ENCODE measurements at regions not wholly inside any gene's neighbourhood (a gene's known extent, or its start where the extent isn't known, plus 50 kb on each side); places are given as distances from the start of the nearest gene placed in this dataset.
"Not testable (repeated sequence)": the region's sequence is repeated elsewhere in the genome, so short reads cannot be mapped to it uniquely, and the experiment has no call there.

- peak; percentile 2 for DNase-seq (ENCODE audit: low read depth)
Measured at GRCh38 chr16:76801357-76801756, 389.6 kb upstream of the MON1B start.

DNA sequence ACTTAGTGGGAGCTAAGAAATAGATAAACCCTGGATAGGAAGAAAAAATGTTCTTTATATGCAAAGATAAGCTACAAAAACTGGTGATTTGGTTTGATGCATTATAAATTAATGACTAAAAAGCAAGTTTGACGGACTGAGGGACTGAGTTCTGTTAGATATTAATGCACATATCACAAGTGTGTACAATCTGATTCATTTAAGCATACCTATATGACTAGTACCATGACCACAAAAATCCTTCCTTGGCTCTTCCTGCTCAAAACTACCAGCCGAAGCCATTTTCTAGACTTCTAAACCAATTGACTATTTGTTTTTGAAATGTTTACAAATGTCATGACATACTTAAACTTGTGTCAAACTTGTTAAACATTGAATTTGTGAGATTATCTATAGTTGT, 374.5 kb upstream of the MON1B start:
- DNase-seq (ENCODE audit: low read depth): no peak

GRCh38 chr16:76818606-76819181, 372.3 kb upstream of the MON1B start:
- no peak for DNase-seq (ENCODE audit: low read depth)

- no peak for DNase-seq (ENCODE audit: low read depth)
Measured at GRCh38 chr16:76819226-76819916, 371.6 kb upstream of the MON1B start.

DNA sequence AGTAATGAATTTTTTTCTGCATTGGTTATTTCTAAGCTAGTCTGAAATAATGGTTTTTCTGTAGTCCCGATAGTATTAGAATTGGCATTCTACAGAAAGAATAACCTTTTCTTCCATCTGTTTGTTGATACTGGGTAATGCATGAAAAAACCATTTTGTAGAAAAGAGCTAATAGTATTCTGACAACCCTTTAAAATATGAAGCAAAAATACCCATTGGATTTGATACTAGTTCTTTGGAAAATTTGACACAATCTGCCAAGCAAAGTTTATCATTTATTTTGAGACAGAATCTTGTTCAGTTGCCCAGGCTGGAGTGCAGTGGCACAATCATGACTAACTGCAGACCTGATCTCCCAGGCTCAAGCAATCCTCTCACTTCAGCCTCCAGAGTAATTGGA, 366.8 kb upstream of the MON1B start:
- DNase-seq (ENCODE audit: low read depth): no peak

DNA sequence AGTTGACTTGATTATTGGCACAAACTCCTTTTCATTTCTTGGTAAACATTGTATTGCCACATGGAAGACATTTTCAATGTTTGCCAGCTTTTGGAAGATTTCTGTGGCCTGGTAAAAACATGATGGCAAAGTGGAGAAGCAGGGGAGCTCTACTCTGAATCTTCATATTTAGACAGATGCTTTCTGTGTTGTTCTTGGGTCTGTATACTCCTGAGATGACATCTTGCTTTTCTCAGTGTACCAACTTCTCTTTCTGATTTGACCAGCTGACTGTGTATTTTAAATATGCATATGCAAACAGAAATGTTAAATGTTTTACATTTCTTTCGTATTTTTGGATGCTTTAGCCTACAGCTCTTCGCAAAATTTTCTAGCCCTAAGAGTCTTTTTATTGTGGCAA, 366.2 kb upstream of the MON1B start:
- DNase-seq (ENCODE audit: low read depth): no peak

- DNase-seq (ENCODE audit: low read depth): no peak
Measured at GRCh38 chr16:76835339-76835738, 355.7 kb upstream of the MON1B start.

- no peak for DNase-seq (ENCODE audit: low read depth)
Measured at GRCh38 chr16:76835779-76836300, 355.1 kb upstream of the MON1B start.

- no peak for DNase-seq (ENCODE audit: low read depth)
Measured at GRCh38 chr16:76837872-76838271, 353.1 kb upstream of the MON1B start.

DNA sequence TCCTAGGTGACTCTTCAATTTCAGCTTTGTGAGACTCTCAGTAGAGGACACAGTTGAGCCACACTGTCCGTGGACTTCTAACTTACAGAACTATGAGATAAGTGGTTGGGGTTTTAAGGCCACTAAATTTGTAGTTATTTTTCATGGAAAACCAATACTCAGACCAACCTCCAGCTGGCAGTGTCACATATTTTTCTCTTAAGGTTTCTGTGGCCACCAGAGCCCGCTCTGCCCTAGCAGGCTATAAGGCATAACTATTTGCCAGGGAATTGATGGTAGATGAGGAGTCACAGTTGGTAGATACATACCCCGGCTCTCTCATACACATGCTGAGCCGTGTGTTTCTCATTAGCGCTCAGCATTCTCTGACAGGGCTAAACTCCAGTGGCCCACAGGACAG, 336.8 kb upstream of the MON1B start:
- DNase-seq (ENCODE audit: low read depth): peak; percentile 22

DNA sequence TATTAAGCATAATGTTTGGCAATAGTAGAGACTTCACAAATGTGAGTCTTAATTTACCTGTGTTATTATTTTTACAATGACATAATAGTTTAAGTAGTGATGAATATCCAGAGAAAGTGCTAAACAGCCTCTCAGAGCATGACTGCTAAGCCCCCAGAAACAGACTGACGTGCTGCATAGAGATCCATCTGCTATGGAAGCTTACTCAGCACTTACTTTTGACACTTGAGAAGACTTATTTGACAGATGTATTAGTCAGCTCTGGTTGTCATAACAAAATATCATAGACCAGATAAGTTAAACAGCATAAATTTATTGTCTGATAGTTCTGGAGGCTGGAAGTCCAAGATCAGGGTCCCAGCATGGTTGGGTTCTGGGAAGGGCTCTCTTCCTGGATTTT, 334.9 kb upstream of the MON1B start:
- DNase-seq (ENCODE audit: low read depth): no peak

DNA sequence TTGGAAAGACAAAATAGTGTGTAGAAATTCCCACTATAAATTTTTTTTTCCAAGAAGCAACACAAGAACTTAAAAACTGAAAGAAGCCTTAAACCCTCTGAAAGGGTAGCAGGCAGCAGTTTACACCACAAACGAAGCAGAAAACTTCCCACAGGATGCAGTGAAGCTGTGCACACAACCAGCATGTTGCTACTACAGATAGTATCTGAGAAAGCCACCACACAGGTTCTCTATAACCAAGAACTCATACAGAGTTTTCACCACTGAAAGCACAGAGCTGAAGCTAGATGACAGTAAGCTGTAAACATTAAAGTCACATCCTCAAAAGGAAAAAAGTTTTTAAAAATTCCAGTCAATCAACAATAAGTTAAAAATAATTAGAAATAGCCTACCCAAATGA, 333.6 kb upstream of the MON1B start:
- no peak for DNase-seq (ENCODE audit: low read depth)

DNA sequence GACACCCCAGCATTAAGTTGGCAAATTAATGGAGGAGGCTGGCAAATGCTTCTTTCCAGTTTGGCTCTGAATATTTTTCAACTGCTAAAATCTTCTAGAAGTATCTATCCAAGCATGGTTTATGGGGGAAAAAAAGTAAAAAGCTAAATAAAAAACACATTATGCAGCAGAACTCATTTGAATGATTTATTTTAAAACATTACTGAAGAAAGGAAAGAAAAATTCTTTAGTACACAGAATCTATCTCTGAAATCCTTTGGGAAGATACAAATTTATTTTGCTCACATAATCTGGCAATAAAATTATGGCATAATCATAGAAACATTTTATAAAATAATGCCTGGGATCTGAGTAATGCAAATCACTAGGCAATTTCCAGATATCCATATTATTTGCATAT, 328.1 kb upstream of the MON1B start:
- DNase-seq (ENCODE audit: low read depth): no peak

GRCh38 chr16:76866994-76867393, 324.0 kb upstream of the MON1B start:
- DNase-seq (ENCODE audit: low read depth): no peak

DNA sequence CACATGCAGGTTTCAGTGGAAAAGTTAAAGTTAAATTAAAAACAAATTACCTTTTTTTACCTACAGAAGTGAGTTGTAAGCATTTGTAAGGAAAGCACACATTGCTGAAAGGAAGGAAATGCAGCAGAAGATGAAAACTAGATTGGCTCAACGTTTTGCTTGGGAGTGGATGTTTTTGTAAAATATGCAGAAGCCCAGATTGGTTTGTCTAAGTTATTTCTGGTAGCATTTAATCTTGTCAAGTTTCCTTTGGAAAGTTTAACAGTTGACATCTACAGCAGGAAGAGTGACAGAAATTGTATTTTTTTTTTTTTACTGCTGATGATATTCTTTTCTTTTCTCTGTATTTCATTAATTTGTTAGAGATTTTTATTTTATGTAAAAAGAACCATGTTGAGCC, 315.1 kb upstream of the MON1B start:
- DNase-seq (ENCODE audit: low read depth): no peak

DNA sequence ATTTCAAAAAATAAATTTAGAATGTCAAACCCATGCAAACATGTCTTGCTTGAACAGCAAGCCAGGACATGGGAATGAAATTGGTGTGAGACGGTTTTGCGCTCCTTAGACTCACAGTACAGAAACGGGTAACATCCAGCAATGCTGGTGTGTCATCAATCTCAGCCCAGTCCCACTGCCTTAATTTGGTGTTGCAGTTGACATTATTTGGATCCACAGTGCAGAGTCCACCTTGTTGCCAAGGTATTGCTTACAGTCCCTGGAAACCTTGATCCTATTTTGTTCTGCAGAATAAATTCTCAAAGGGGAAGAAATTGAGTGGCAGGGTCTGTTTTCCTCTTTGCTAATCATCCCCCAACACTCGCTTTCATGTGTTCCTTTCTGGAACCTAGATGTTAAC, 311.6 kb upstream of the MON1B start:
- peak; percentile 16 for DNase-seq (ENCODE audit: low read depth)

DNA sequence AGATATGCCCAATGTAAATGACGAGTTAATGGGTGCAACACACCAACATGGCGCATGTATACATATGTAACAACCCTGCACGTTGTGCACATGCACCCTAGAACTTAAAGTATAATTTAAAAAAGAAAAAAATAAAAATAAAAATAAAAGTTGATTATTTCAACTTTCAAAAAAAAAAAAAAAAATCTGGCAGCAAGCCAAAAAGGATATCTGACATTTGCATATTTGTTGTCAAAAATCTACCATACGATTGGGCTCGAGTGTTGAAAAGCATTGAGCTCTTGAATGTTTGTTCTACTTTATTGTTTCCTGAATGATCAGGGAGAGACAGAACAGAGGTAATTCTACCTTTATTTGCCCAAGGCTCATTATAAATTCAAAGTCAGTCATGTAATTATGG, 310.5 kb upstream of the MON1B start:
- DNase-seq (ENCODE audit: low read depth): not testable (repeated sequence)

DNA sequence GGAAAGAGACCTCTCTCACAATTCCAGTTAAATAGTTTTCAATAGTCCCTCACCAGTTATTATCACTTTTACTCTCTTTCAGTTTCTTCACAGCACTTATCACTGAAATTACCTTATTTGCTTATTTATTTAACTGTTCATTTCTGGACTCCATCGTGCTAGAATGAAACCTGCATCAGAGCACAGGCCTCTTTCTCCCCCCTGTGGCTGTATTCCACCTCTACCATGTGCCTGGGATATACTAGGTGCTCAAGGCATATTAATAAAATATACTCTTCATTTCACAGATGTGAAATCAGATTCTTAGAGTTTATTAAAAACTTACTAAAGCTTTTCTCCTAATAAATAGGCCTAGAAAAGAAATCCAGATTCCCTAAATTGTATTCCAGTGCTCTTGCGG, 308.9 kb upstream of the MON1B start:
- DNase-seq (ENCODE audit: low read depth): no peak

DNA sequence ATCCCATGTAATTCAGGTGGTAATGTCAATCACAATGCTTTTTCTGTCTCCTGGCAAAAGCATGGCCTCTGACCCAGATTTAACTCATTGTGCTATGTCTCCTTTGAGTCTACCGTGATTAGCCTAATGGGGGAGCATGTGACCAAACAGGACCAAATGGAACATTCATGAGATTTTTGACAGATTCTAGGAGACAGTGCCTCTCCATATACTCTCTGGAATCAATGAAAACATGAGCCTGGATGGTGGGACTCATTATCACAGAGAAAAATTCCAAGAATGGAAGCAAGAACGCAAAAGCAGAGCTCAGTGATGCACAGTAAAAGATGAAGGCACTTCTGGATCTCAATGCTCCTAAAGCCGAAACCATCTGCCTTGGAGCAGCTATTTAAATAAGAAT, 307.9 kb upstream of the MON1B start:
- DNase-seq (ENCODE audit: low read depth): no peak

DNA sequence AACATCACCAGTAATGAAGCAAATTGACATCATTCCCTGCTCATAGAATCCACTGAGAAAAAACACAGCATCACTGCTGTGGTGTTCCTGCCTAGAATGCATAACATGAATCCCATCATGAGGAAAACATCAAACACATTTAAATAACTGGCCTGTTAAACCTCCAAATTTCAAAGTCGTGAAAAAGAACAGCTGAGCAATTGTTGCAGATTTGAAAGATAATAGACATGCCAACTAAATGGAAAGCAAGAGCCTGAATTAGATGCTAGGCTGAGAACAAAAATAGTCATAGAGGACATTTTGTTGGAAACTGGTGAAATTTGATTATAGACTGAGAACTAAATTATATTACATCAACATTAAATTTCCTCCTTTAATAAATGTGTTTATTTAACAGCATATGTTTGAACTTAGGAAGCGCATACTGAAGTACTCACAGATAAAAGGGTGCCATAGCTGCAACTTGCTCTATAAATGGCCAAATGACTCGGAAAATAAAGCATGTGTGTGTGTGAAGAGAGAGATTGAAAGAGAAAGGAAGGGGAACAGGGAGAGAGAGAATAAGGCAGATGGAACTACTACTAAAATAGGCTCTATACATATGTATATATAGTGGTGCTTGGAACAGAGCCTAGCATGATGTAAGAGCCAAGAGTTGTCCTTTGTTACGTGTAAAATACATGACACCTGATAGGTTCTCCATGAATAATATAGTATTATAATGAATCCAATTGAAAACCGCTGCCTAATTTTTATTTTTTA, 305.0 kb upstream of the MON1B start:
- no peak for DNase-seq (ENCODE audit: low read depth)

DNA sequence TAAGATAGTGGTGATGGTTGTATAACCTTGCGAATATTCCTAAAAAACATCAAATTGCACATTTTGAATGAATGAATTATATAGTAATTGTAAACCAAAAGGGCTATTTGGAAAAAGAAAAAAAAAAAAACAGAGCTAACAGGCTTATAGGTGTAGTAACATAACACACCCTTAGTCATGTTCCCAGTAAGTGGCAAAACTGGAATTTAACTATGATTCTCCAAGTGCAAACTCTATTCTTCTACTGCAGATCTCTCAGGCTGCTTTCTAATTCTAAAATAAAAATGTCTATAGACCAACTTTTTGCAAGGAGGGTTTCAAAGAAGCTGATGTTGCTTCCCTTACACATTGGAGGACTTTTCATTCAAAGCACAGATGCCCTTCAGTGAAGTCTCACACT, 293.2 kb upstream of the MON1B start:
- no peak for DNase-seq (ENCODE audit: low read depth)

- DNase-seq (ENCODE audit: low read depth): peak; percentile 84
Measured at GRCh38 chr16:76899767-76900166, 291.2 kb upstream of the MON1B start.
